A673 (cell line): ENCODE measurements at regions not wholly inside any gene's neighbourhood (a gene's known extent, or its start where the extent isn't known, plus 50 kb on each side); places are given as distances from the start of the nearest gene placed in this dataset.

ENCODE experiments used
- BruUV-seq: library from RNA; stranded (reverse); fragments of 400-500 nt; replicated peaks from 2 replicates; lab custom pipeline; 2021; lab: Mats Ljungman, UMichigan
- CTCF ChIA-PET: fragments of 300-600 bp; sonication (Branson Sonifier 250); formaldehyde crosslinking; loops from one replicate; lab custom pipeline; 2022; ENCODE audit warnings: antibody characterized with exemption; lab: Charles Lee
- POLR2A ChIA-PET: fragments of 300-600 bp; sonication (Branson Sonifier 250); formaldehyde crosslinking; loops from one replicate; lab custom pipeline; 2022; ENCODE audit warnings: antibody characterized with exemption; ENCODE audit not compliant: low non-redundant PET; lab: Charles Lee
- DNase-seq: peaks from one replicate; pipeline ENCODE4 v3.0.0-alpha.2; 2015; ENCODE audit warnings: low spot score
- H3K27ac ChIP-seq: fragments of 200-600 bp; sonication (generic); 2 replicates; pipeline ENCODE4 v1.5.1; 2016; ENCODE audit warnings: mixed run types, low read depth, mild to moderate bottlenecking, mixed read lengths, antibody characterized with exemption, low read length; ENCODE audit not compliant: poor library complexity, severe bottlenecking
- H3K27me3 ChIP-seq: fragments of 200-600 bp; sonication (generic); replicated peaks from 2 replicates; pipeline ENCODE4 v1.6.1; 2017; ENCODE audit warnings: mixed run types, low read depth, mild to moderate bottlenecking, mixed read lengths, antibody characterized with exemption, low read length; ENCODE audit not compliant: insufficient read depth, poor library complexity
- H3K36me3 ChIP-seq: fragments of 200-600 bp; sonication (generic); 2 replicates; pipeline ENCODE4 v1.6.1; 2016; ENCODE audit warnings: mixed run types, mild to moderate bottlenecking, mixed read lengths, antibody characterized with exemption, low read length; ENCODE audit not compliant: insufficient read depth, poor library complexity, severe bottlenecking
- H3K4me1 ChIP-seq: fragments of 200-600 bp; sonication (generic); 2 replicates; pipeline ENCODE4 v1.6.1; 2017; ENCODE audit warnings: mixed run types, mild to moderate bottlenecking, mixed read lengths, antibody characterized with exemption, low read length; ENCODE audit not compliant: insufficient read depth, poor library complexity, severe bottlenecking
- H3K4me3 ChIP-seq: fragments of 200-600 bp; sonication (generic); 2 replicates; pipeline ENCODE4 v1.5.1; 2016; ENCODE audit warnings: low read depth, mixed run types, mild to moderate bottlenecking, mixed read lengths, low read length; ENCODE audit not compliant: poor library complexity, severe bottlenecking
- H3K9me3 ChIP-seq: fragments of 200-600 bp; sonication (generic); 2 replicates; pipeline ENCODE4 v1.6.1; 2016; ENCODE audit warnings: mixed run types, low read depth, mild to moderate bottlenecking, mixed read lengths, antibody characterized with exemption, low read length; ENCODE audit not compliant: poor library complexity, severe bottlenecking
- CTCF ChIP-seq: fragments of 300-800, 200-600 bp; sonication (generic); conservative IDR thresholded peaks from 2 replicates; pipeline ENCODE4 v1.5.1; 2017; ENCODE audit warnings: low read depth, mild to moderate bottlenecking, antibody characterized with exemption, low read length, moderate library complexity, mixed read lengths
- EZH2 ChIP-seq: fragments of 200-600 bp; sonication (generic); IDR thresholded peaks from 2 replicates; pipeline ENCODE4 v1.6.1; 2017; ENCODE audit warnings: borderline replicate concordance, low read depth, mild to moderate bottlenecking, mixed read lengths, antibody characterized with exemption, low read length; ENCODE audit not compliant: poor library complexity, severe bottlenecking
- intact Hi-C: fragments of 100-400 bp; cut with micrococcal nuclease; formaldehyde crosslinking; loops from one replicate; pipeline ENCODE4 v1.10.0; 2022; ENCODE audit not compliant: unreplicated experiment

- no peak overlapping the region for H3K4me3 ChIP-seq
- TF ChIP-seq EZH2 (no peak), CTCF (no peak)
- no peak overlapping the region for H3K27ac ChIP-seq
- intact Hi-C loops: no loop called here
- no peak for DNase-seq
- no peaks in the 10 kb centered on the region for H3K27me3 ChIP-seq
- no peaks in the 10 kb centered on the region for H3K36me3 ChIP-seq
- H3K9me3 ChIP-seq: no peaks in the 10 kb centered on the region
- no TSS peak for BruUV-seq
- ChIA-PET POLR2A (no interaction called here), CTCF (no interaction called here)
- no peaks in the 10 kb centered on the region for H3K4me1 ChIP-seq
Measured at GRCh38 chr9:1274334-1274733, 224.2 kb downstream of the DMRT2 start.

- H3K4me1 ChIP-seq: no peaks in the 10 kb centered on the region
- no peaks in the 10 kb centered on the region for H3K27me3 ChIP-seq
- TF ChIP-seq CTCF (no peak), EZH2 (no peak)
- no TSS peak for BruUV-seq
- no peaks in the 10 kb centered on the region for H3K36me3 ChIP-seq
- no peak overlapping the region for H3K4me3 ChIP-seq
- intact Hi-C loops: no loop called here
- ChIA-PET POLR2A (no interaction called here), CTCF (no interaction called here)
- no peak overlapping the region for H3K27ac ChIP-seq
- DNase-seq: no peak
- no peaks in the 10 kb centered on the region for H3K9me3 ChIP-seq
Measured at GRCh38 chr9:1276474-1276873, 226.3 kb downstream of the DMRT2 start.

- no peak overlapping the region for H3K27ac ChIP-seq
- POLR2A ChIA-PET: no interaction called here
- TF ChIP-seq EZH2: no peak
- TF ChIP-seq CTCF: no peak
- no peaks in the 10 kb centered on the region for H3K9me3 ChIP-seq
- H3K27me3 ChIP-seq: no peaks in the 10 kb centered on the region
- no peak overlapping the region for H3K4me3 ChIP-seq
- intact Hi-C loops: loop anchor here (10.0 kb wide), 1 partner anchor 50 kb away; no protein-coding TSS in a partner anchor
- no TSS peak for BruUV-seq
- no peaks in the 10 kb centered on the region for H3K4me1 ChIP-seq
- no peaks in the 10 kb centered on the region for H3K36me3 ChIP-seq
- CTCF ChIA-PET: no interaction called here
- no peak for DNase-seq
Measured at GRCh38 chr9:1284727-1285126, 234.6 kb downstream of the DMRT2 start.
